SIG-M5 treated with dmso at 0.1 percent for 504 hours (cell line): ENCODE measurements at regions not wholly inside any gene's neighbourhood (a gene's known extent, or its start where the extent isn't known, plus 50 kb on each side); places are given as distances from the start of the nearest gene placed in this dataset.

Experiments used
- DNase-seq: peaks from one replicate; lab custom pipeline; 2025; ENCODE audit not compliant: unreplicated experiment; lab: John Stamatoyannopoulos, UW

DNA sequence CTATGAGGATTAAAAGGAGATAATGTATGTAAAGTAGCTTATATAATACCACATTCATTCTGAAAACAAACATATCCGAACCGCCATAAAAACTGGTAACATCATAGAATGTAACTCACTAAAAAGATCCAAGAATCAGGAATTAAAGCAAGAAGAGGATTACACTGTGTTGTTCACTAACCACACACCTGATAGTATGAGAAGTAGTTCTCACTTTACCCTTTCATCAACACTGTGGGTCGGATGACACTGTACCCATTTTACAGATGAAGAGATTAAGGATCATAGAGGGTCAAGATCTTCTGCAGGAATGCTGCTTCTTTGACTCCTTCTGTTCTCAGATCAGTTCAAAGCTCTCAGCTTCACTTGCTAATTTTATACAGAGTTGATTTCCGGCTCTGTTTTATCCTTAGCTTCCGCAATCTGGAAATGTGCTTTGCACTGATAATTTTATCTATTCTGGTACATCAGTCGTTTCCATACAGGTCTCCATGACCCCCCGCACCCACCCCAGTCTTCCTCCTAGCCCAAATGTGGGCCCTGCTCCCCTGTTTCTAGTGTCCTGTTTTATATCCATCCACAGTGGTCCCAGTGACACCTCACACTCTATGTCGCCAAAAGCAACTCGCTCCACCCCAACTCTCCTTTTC, 288.6 kb upstream of the CCL2 start:
- no peak for DNase-seq

DNA sequence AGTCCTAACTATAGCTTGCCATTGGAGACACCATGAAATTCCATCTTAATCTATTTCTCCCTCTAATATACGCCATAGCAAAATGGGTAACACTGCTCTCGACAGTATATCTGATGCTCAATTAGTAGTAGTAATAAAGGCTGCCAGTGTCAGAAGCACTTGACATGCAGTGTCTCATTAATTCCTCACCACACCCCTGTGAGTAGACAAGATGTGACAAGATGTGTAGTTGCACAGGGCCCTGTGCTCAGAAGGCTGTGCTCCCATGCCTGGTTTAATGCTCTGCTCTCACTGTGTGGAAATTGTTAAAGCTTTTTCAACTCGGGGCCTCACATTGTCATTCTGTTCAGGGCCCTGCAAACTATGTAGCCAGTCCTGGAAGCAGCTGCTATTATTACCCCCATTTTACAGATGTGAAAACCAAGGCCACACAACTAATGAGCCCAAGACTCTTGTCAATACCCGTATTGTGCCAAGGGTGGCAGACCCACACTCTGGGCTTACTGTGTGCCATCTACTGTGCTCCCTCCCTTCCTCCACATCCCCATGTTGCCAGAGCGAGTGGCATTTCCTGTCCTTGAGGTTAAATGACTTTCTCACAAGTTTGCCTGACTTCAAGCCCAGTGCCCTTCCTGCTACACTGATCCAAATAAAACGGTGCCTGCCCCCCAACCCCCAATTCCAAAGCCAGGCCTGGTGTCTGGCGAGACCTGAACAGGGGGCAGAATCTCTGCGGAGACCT, 287.3 kb upstream of the CCL2 start:
- no peak for DNase-seq

- no peak for DNase-seq
These were observed 286.6 kb upstream of the CCL2 start for GRCh38 chr17:33968350-33969044.

- no peak for DNase-seq
These were observed 284.8 kb upstream of the CCL2 start for GRCh38 chr17:33970279-33970678.

- no peak for DNase-seq
These were observed 282.3 kb upstream of the CCL2 start for GRCh38 chr17:33972763-33973162.

DNA sequence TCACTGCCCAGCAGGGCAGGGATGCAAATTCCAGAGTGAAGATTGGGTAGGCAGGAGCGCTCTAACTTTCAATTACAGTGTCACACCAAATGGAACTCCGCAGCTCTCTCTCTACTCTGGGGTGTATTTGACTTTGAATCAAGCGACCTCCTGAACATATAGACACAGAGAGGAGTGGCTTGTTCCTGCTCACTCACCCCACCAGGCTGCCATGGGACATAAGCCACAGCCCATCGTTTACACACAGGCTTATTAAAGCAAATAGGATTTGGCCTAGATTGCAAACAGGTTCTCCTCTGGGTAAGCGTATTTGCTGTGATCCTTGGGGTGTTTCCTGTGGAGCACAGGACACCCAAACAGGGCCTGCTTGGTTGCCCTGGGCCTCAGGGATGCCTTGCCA, 281.6 kb upstream of the CCL2 start:
- no peak for DNase-seq

DNA sequence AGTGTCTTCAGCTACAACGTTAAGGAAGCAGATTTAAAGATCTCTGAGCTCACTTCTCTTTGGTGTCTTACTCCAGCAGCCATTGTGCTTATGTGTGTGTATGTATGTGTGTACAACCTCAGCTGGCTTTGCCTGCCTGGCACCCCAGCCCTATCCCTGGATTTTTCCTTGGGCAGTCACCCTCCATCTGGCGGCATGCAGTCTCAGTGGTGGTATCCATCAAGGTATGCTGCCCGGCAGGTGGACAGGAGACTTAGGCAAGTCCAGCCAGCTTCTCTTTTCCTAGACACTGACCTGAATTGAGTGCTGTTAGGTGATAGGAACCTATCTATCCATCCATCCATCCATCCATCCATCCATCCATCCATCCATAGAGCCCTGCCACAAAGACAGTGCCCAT, 280.8 kb upstream of the CCL2 start:
- DNase-seq: no peak

DNA sequence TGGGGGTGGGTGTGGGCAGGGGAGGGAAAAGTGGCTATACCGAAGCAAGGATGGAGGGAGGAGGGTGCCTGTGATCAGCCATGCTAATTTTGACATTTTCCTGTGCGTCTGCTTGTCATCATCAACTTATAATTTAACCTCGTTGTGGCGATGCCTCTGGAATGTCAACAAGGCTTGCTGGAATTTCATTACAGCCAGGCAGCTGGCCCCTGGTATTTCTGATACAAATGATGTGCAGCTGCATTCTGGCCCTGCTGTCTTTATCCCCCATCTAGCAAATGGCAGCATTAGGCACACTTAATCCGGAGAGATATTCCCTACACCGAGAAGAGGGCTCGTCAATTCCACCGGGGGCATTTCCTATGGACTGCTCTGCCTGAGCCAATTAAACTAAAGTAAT, 278.3 kb upstream of the CCL2 start:
- no peak for DNase-seq

GRCh38 chr17:33977729-33978514, 277.2 kb upstream of the CCL2 start:
- no peak for DNase-seq

GRCh38 chr17:33978889-33979288, 276.2 kb upstream of the CCL2 start:
- no peak for DNase-seq

DNA sequence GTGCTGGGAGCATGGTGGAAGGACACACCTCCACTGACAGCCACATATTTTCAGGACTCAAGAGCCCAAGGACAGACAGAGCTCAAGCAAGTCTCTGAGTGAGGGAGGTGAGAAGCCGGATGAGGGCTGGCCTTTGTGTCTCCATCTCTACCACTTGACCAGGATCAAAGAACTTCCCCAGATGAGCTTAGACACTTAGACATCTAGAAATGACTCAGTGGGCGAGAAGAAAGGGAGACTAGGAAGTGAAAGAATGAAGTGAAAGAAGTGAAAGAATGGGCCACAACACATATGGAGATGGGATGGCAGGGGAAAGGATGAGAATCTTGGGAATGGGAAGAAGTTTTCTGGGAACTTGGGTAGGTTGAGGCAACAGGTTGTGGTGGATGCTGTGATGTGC, 274.9 kb upstream of the CCL2 start:
- DNase-seq: no peak

DNA sequence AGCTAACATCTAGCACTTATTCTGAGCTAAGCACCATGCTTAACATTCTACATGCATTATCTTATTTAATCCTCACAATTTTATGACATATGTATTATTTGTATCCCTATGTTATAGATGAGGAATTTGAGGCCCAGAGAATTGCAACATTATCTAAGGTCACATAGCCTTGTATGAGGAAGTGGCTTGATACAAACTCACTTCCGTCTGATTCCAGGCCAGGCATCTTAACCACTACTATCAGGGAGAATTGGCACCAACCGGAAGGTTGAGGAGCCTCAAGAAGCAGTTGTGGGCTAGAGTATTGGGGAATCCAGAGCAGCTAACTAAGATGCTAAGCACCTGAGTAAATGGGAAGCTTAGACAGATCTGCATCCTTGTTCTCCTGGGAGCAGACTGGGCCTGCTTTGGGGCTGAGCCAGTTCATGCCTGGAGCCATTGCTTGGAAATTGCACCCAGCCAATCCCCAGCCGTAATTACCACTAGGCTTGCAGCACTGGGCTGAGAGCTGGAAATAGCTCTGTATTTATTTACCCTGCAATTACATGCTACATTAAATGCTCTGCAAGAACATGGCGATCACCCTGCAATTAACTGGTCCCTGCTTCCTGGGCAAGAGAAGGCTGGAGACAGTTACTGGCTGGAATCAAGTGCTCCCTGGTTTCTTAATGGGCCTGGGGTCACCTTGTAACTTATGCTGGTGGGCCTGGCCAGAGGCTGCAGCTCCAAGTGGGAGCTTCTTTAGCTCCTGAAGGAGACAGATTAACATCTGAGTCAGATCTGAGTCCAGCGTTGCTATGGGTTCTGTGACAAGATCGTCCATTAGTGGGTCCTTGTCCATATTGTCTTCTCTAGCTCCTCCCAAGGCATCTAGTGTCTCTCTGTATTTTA, 273.1 kb upstream of the CCL2 start:
- no peak for DNase-seq

- no peak for DNase-seq
These were observed 272.2 kb upstream of the CCL2 start for GRCh38 chr17:33982909-33983308.

- no peak for DNase-seq
These were observed 271.1 kb upstream of the CCL2 start for GRCh38 chr17:33983824-33984574.

DNA sequence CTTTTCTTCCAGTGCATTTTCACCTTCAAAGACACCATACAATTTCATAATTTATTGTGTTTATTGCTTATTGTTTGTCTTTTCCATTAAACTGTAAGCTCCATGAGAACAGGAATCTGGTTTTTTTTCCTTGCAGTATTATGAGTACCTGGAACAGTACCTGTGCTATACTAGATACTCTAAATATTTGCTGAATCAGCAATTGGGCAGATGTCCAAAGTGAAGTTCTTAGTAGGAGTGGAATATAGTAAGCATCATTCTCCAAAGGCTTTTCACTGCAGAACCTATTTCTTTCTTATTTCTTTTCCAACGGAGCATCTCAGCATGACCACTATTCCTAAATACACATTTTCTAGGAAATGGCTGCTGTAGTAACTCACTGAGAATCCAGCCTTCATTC, 269.0 kb upstream of the CCL2 start:
- no peak for DNase-seq

DNA sequence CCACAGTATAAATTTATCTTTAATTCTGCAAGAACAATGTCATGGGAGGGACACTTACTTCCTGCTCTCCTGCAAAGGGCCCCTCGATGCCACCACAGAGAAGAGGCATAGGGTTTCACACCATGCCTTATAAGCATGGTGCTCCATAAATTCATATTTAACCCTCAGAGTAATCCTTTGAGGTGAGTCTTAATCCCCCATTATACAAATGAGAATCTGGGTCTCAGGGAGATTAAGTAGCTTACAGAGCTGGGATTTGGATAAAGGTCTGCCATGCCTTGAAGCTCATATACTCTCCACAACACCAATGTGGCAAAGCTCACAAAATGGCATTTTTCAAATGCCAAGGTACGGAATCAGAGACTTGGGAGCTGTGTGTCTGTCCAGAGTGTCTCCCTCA, 268.5 kb upstream of the CCL2 start:
- DNase-seq: no peak

DNA sequence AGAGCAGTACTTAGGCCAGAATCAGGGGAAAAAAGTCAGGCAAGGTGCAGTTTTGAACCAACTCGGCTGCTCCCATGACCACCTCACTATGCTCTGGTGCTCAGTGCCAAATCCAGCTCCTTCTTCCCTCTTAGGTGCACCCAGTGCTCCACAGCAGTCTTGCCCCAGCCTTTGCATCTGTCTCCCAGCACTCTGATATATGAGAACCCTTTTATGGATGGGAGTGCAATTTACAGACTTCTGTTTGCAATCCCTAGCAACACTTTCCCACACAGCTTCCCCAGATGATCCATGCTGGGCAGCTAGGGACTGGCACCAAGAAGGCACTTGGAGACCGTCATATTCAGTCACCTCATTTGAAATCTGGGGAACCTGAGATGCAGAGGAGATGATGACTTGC, 267.9 kb upstream of the CCL2 start:
- DNase-seq: no peak

DNA sequence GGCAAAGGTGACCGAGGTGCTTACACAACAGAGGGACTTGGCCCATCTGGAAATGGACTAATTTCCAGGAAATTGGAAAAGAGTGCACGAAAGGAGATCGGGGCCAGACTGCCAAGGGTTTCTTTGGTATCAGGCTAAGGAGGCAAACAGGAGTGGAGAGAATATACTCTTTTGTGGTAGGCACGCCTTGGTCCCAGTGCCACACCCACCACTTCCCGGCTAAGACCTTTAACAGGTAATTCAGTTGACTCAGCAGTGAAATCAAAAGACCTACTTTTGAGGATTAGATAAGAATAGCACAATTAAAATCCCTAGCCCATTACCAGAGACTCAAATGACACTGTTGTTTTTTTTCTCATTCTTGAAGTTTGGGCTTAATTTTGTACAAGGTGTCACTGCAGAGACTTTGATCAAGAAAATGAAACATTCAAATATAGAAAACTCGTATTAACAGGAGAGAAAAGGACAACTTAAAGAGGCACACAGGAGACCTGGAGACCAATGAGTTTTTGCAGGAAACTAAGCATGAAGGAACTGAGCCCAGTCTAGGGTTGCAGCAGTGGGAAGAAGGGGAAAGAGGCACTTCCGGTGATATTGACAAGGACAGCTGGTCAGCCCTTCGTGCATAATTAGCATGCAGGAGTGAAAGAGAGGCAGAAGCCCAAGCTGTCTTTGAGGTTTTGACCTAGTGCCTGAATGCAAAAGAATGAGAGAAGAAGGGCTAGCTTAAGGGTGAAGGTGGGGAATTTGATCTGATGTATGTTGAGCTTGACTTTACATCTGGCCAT, 265.5 kb upstream of the CCL2 start:
- no peak for DNase-seq
